K562 (cell line): ENCODE measurements at regions not wholly inside any gene's neighbourhood (a gene's known extent, or its start where the extent isn't known, plus 50 kb on each side); places are given as distances from the start of the nearest gene placed in this dataset.

Experiments
- ATAC-seq: fragments of 200-7000 bp; cut with Tn5 transposase; 3 replicates; pipeline ENCODE4 v1.9.1; 2020; ENCODE audit warnings: moderate library complexity
- BruUV-seq: library from RNA; stranded (reverse); fragments of 400-500 nt; replicated peaks from 2 replicates; lab custom pipeline; 2021; lab: Mats Ljungman, UMichigan
- CTCF ChIA-PET: fragments of 300-600 bp; formaldehyde crosslinking; extraction: SDS; loops from one replicate; lab custom pipeline; 2021; ENCODE audit warnings: low intra/inter-chr PET ratio; lab: Yijun Ruan, JAX
- POLR2A ChIA-PET: fragments of 300-600, 350-650 bp; sonication (Branson Sonifier 250); formaldehyde crosslinking; extraction: SDS; loops from one replicate; lab custom pipeline; 2021; ENCODE audit warnings: antibody characterized with exemption, inconsistent platforms; lab: Yijun Ruan, JAX
- DNase-seq, 4 experiments: peaks; one replicate each; pipeline versions ENCODE4 v3.0.0 to v3.0.0-alpha.2; 2011 to 2018; ENCODE audit warnings: low spot score in 3 of 4, mixed read lengths in 3 of 4; ENCODE audit errors: extremely low read depth in 1 of 4
- FAIRE-seq: peaks from 2 replicates; lab custom pipeline; 2011; peaks lifted over from hg19 to GRCh38; lab: Jason Lieb, UNC
- H2AFZ ChIP-seq: 2 replicates; pipeline ENCODE4 v1.6.0; 2011; ENCODE audit warnings: low read depth, low read length, control low read depth, inconsistent platforms
- H3K27ac ChIP-seq: fragments of 200-600 bp; 3 replicates; pipeline ENCODE4 v1.8.0; 2011; ENCODE audit warnings: low read depth, mild to moderate bottlenecking, control low read depth, inconsistent platforms, low read length, moderate library complexity, mixed read lengths; ENCODE audit errors: extremely low read depth
- H3K27me3 ChIP-seq, 2 experiments: fragments of 300-600 bp in 1 of 2; 2 replicates in 1 of 2; 3 replicates in 1 of 2; pipeline versions ENCODE4 v1.6.0 to v1.8.0; 2011; ENCODE audit warnings: inconsistent platforms in 2 of 2, low read length in 2 of 2, mild to moderate bottlenecking in 1 of 2, mixed read lengths in 1 of 2, moderate library complexity in 1 of 2; ENCODE audit not compliant: control insufficient read depth in 2 of 2, insufficient read depth in 2 of 2
- H3K36me3 ChIP-seq: fragments of 300-600 bp; 3 replicates; pipeline ENCODE4 v1.8.0; 2011; ENCODE audit warnings: mild to moderate bottlenecking, low read length, inconsistent platforms; ENCODE audit not compliant: control insufficient read depth, insufficient read depth
- H3K4me1 ChIP-seq, 2 experiments: fragments of 200-600 bp in 1 of 2; replicated peaks in 1 of 2; 2 replicates in 1 of 2; 3 replicates in 1 of 2; pipeline versions ENCODE4 v1.5.1 to v1.8.0; 2011; ENCODE audit warnings: inconsistent platforms in 2 of 2, low read length in 2 of 2, mild to moderate bottlenecking in 1 of 2, mixed read lengths in 1 of 2, moderate library complexity in 1 of 2; ENCODE audit not compliant: control insufficient read depth in 2 of 2, insufficient read depth in 2 of 2
- H3K4me2 ChIP-seq: 2 replicates; pipeline ENCODE4 v1.6.1; 2011; ENCODE audit warnings: low read length, control low read depth, inconsistent platforms, mixed read lengths; ENCODE audit not compliant: insufficient read depth
- H3K4me3 ChIP-seq: fragments of 200-600 bp; sonication (generic), shearing (Covaris generic); 2 replicates; pipeline ENCODE4 v1.5.1; 2016; ENCODE audit warnings: control low read depth, inconsistent platforms
- H3K79me2 ChIP-seq: fragments of 200-600 bp; 3 replicates; pipeline ENCODE4 v1.8.0; 2011; ENCODE audit warnings: low read length, inconsistent platforms; ENCODE audit not compliant: control insufficient read depth, insufficient read depth
- H3K9ac ChIP-seq, 2 experiments: 2 replicates each; pipeline versions ENCODE4 v1.6.0 to v1.6.1; 2011; ENCODE audit warnings: low read depth in 2 of 2, low read length in 2 of 2, control low read depth in 1 of 2, inconsistent platforms in 1 of 2, mild to moderate bottlenecking in 1 of 2, mixed read lengths in 1 of 2; ENCODE audit not compliant: insufficient read depth in 1 of 2
- H3K9me1 ChIP-seq: one replicate; pipeline ENCODE4 v1.6.0; 2011; ENCODE audit warnings: inconsistent platforms, mild to moderate bottlenecking, low read length, moderate library complexity; ENCODE audit not compliant: control insufficient read depth, insufficient read depth
- H3K9me3 ChIP-seq: replicated peaks from 2 replicates; pipeline ENCODE4 v1.5.1; 2011; ENCODE audit warnings: low read depth, low read length, inconsistent platforms; ENCODE audit not compliant: control insufficient read depth, insufficient read depth
- H4K20me1 ChIP-seq: replicated peaks from 2 replicates; pipeline ENCODE4 v1.6.1; 2011; ENCODE audit warnings: low read length, inconsistent platforms, mixed read lengths; ENCODE audit not compliant: control insufficient read depth, insufficient read depth
- EZH2 ChIP-seq: IDR thresholded peaks from 2 replicates; pipeline ENCODE4 v1.6.1; 2012; ENCODE audit warnings: low read depth, mild to moderate bottlenecking, inconsistent platforms, low read length, borderline replicate concordance
- HMGN3 ChIP-seq: IDR thresholded peaks from 2 replicates; pipeline ENCODE4 v1.6.1; 2011; ENCODE audit warnings: borderline replicate concordance, low read depth, mild to moderate bottlenecking, mixed read lengths, low read length; ENCODE audit not compliant: insufficient read length; ENCODE audit errors: extremely low read depth
- NR4A1 ChIP-seq, 2 experiments: fragments of 250-450 bp in 1 of 2; fragments of 450-650 bp in 1 of 2; sonication (Bioruptor Pico) in 1 of 2; IDR thresholded peaks; 2 replicates each; pipeline versions ENCODE4 v1.4.0 to v1.6.1; 2016 to 2020; ENCODE audit warnings: mild to moderate bottlenecking in 2 of 2, missing compliant biosample characterization in 1 of 2, missing genetic modification characterization in 1 of 2, moderate library complexity in 1 of 2
- TAF9B ChIP-seq: fragments of 450-650 bp; IDR thresholded peaks from 2 replicates; pipeline ENCODE4 v1.6.1; 2018; ENCODE audit warnings: mild to moderate bottlenecking; ENCODE audit not compliant: partially characterized antibody
- THRAP3 ChIP-seq: fragments of 450-650 bp; IDR thresholded peaks from 2 replicates; pipeline ENCODE4 v1.6.1; 2016; ENCODE audit warnings: mild to moderate bottlenecking, inconsistent platforms, borderline replicate concordance
- ZC3H8 ChIP-seq: fragments of 450-650 bp; IDR thresholded peaks from 2 replicates; pipeline ENCODE4 v1.6.1; 2017
- ZNF165 ChIP-seq: fragments of 250-450 bp; sonication (Bioruptor Pico); IDR thresholded peaks from 2 replicates; pipeline ENCODE4 v1.4.0; 2020; ENCODE audit warnings: borderline replicate concordance
- ZNF212 ChIP-seq: fragments of 450-650 bp; formaldehyde crosslinking; IDR thresholded peaks from 2 replicates; pipeline ENCODE4 v1.4.0; 2020; ENCODE audit warnings: mild to moderate bottlenecking
- ZNF311 ChIP-seq: fragments of 250-450 bp; sonication (Bioruptor Pico); IDR thresholded peaks from 2 replicates; pipeline ENCODE4 v1.4.0; 2020; ENCODE audit warnings: mild to moderate bottlenecking, moderate library complexity
- ZNF561 ChIP-seq: fragments of 450-650 bp; formaldehyde crosslinking; conservative IDR thresholded peaks from 2 replicates; pipeline ENCODE4 v1.4.0; 2020; ENCODE audit warnings: mild to moderate bottlenecking, moderate library complexity
- ZNF668 ChIP-seq: fragments of 250-450 bp; sonication (Bioruptor Pico); IDR thresholded peaks from 2 replicates; pipeline ENCODE4 v1.8.0; 2022; ENCODE audit warnings: mild to moderate bottlenecking, inconsistent platforms
- WGBS: fragments of 100-300 bp; shearing (Covaris generic); methylation state at CpG from one replicate; pipeline ENCODE4 v1.1.6; 2016; ENCODE audit warnings: low coverage, mixed read lengths; ENCODE audit not compliant: insufficient coverage; ENCODE audit errors: missing lambda C conversion rate; 5-methylcytosine and 5-hydroxymethylcytosine counted together
- in situ Hi-C: fragments of 300-500 bp; cut with MboI; formaldehyde crosslinking; loops from 4 replicates; pipeline ENCODE4 v1.15.0; 2018; ENCODE audit warnings: inconsistent platforms, mixed read lengths
- intact Hi-C: fragments of 100-400 bp; cut with micrococcal nuclease; formaldehyde crosslinking; loops from 2 replicates; pipeline ENCODE4 v1.14.2; 2022
- TF ChIP-seq, protein P1 (sequence below): fragments of 250-450 bp; sonication (Bioruptor Pico); IDR thresholded peaks from 2 replicates; pipeline ENCODE4 v1.4.0; 2020; ENCODE audit warnings: mild to moderate bottlenecking, moderate library complexity
- TF ChIP-seq, protein P2 (sequence below): sonication (generic); formaldehyde crosslinking; IDR thresholded peaks from 2 replicates; pipeline ENCODE4 v1.8.1; 2022; ENCODE audit warnings: missing genetic modification reagents
- TF ChIP-seq, protein P3 (sequence below): fragments of 250-450 bp; sonication (Bioruptor Pico); IDR thresholded peaks from 2 replicates; pipeline ENCODE4 v1.8.0; 2021; ENCODE audit warnings: moderate library complexity, mild to moderate bottlenecking, inconsistent platforms

DNA sequence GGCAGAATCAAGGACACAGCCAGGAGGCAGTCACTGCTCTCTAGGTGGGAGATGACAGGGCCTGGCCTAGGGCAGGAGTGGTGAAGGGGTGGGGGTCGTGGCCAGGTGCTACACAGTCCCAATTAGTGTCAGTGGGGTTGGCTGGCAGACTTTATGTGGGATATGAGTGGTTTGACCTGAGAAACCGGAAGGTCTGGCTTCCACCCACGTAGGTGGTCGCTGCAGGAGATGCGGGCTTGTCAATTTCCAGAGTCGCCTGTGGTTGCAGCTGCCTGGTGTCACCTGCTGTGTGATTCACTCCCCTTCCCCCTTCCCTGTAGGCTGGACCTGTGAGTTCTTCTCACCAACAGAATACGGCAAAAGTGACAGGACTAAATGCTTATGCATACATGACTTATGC is 124.3 kb downstream of the KLF6 start (continued):
- TF ChIP-seq, protein P1, sequence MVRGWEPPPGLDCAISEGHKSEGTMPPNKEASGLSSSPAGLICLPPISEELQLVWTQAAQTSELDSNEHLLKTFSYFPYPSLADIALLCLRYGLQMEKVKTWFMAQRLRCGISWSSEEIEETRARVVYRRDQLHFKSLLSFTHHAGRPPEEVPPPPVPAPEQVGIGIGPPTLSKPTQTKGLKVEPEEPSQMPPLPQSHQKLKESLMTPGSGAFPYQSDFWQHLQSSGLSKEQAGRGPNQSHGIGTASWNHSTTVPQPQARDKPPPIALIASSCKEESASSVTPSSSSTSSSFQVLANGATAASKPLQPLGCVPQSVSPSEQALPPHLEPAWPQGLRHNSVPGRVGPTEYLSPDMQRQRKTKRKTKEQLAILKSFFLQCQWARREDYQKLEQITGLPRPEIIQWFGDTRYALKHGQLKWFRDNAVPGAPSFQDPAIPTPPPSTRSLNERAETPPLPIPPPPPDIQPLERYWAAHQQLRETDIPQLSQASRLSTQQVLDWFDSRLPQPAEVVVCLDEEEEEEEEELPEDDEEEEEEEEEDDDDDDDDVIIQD (CRISPR knock-in tag): no peak
- TF ChIP-seq ZNF668 (CRISPR knock-in tag) (no peak), TAF9B (no peak)
- TF ChIP-seq, protein P2, sequence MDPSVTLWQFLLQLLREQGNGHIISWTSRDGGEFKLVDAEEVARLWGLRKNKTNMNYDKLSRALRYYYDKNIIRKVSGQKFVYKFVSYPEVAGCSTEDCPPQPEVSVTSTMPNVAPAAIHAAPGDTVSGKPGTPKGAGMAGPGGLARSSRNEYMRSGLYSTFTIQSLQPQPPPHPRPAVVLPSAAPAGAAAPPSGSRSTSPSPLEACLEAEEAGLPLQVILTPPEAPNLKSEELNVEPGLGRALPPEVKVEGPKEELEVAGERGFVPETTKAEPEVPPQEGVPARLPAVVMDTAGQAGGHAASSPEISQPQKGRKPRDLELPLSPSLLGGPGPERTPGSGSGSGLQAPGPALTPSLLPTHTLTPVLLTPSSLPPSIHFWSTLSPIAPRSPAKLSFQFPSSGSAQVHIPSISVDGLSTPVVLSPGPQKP: no peak

- Histone ChIP-seq H3K4me1 (peaks cover 6 to 12% of the 10 kb centered on the region in 2 experiments; a peak in 4 of 5 replicates), H3K36me3 (no peaks in the 10 kb centered on the region), H3K27me3 (no peaks in the 10 kb centered on the region), H3K4me2 (no peak overlapping the region), H2AFZ (no peak overlapping the region), H3K79me2 (no peaks in the 10 kb centered on the region), H3K27ac (no peak overlapping the region), H3K9me3 (no peaks in the 10 kb centered on the region), H3K9me1 (no peaks in the 10 kb centered on the region), H3K4me3 (no peak overlapping the region), H4K20me1 (no peaks in the 10 kb centered on the region), H3K9ac (no peak overlapping the region)
- no peak for TF ChIP-seq ZC3H8
- TF ChIP-seq THRAP3: no peak
- TF ChIP-seq ZNF561 (CRISPR knock-in tag): no peak
- TF ChIP-seq, protein P3, sequence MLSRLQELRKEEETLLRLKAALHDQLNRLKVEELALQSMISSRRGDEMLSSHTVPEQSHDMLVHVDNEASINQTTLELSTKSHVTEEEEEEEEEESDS (CRISPR knock-in tag): no peak
- no peak for TF ChIP-seq NR4A1 (CRISPR knock-in tag; IDR thresholded peaks at IDR 0.05)
- TF ChIP-seq NR4A1 (tag; IDR thresholded peaks at IDR 0.05): no peak
- no peak for TF ChIP-seq ZNF311 (CRISPR knock-in tag)
- no peak for TF ChIP-seq EZH2
- TF ChIP-seq ZNF212 (CRISPR knock-in tag): no peak
- no peak for TF ChIP-seq ZNF165 (CRISPR knock-in tag)
- TF ChIP-seq HMGN3: no peak
- no peak for DNase-seq
- no TSS peak for BruUV-seq
- in situ Hi-C loops: no loop called here
- intact Hi-C loops: no loop called here
- no peak for ATAC-seq
- ChIA-PET POLR2A (interaction anchor here (0.7 kb wide), 2 partner anchors 12 to 126 kb away, joined by 3 to 4 read pairs; partner anchors contain the start of gene KLF6), CTCF (no interaction called here)
- 59% methylated on average over 13 of the region's 13 CpGs for WGBS
- FAIRE-seq: no peak
Observed at GRCh38 chr10:3659203-3659917, 125.6 kb downstream of the KLF6 start.
